GM18873 (cell line): ENCODE measurements at regions not wholly inside any gene's neighbourhood (a gene's known extent, or its start where the extent isn't known, plus 50 kb on each side); places are given as distances from the start of the nearest gene placed in this dataset.

Source experiments
- ATAC-seq: cut with Tn5 transposase; IDR thresholded peaks from one replicate; pipeline ENCODE4 v1.9.1; 2021; ENCODE audit warnings: mild to moderate bottlenecking, moderate library complexity, moderate number of reproducible peaks; ENCODE audit not compliant: unreplicated experiment, low FRiP score

GRCh38 chr18:25729072-25729471 lies 361.3 kb downstream of the SS18 start:
- ATAC-seq = no peak

- ATAC-seq = no peak
Measured at GRCh38 chr18:25727281-25727985, 363.0 kb downstream of the SS18 start.

- ATAC-seq = no peak
Measured at GRCh38 chr18:25726298-25726697, 364.1 kb downstream of the SS18 start.

GRCh38 chr18:25725501-25725900 lies 364.9 kb downstream of the SS18 start:
- no peak for ATAC-seq

GRCh38 chr18:25724997-25725396 lies 365.4 kb downstream of the SS18 start:
- ATAC-seq = no peak

GRCh38 chr18:25724121-25724520 lies 366.3 kb downstream of the SS18 start:
- ATAC-seq = no peak

GRCh38 chr18:25713103-25713502 lies 361.1 kb upstream of the ZNF521 start:
- no peak for ATAC-seq

GRCh38 chr18:25710981-25711380 lies 359.0 kb upstream of the ZNF521 start:
- no peak for ATAC-seq

- ATAC-seq = no peak
Measured at GRCh38 chr18:25705650-25706049, 353.7 kb upstream of the ZNF521 start.

- ATAC-seq = no peak
Measured at GRCh38 chr18:25704494-25704893, 352.5 kb upstream of the ZNF521 start.

GRCh38 chr18:25704071-25704470 lies 352.1 kb upstream of the ZNF521 start:
- no peak for ATAC-seq

- ATAC-seq = no peak
Measured at GRCh38 chr18:25701821-25702220, 349.9 kb upstream of the ZNF521 start.

GRCh38 chr18:25686960-25687500 lies 335.1 kb upstream of the ZNF521 start:
- no peak for ATAC-seq

- ATAC-seq = no peak
Measured at GRCh38 chr18:25685088-25685487, 333.1 kb upstream of the ZNF521 start.

GRCh38 chr18:25679491-25679890 lies 327.5 kb upstream of the ZNF521 start:
- ATAC-seq = no peak

- no peak for ATAC-seq
Measured at GRCh38 chr18:25678221-25678620, 326.3 kb upstream of the ZNF521 start.

GRCh38 chr18:25675123-25675850 lies 323.3 kb upstream of the ZNF521 start:
- ATAC-seq = no peak

GRCh38 chr18:25674183-25674582 lies 322.2 kb upstream of the ZNF521 start:
- ATAC-seq = no peak

- ATAC-seq = no peak
Measured at GRCh38 chr18:25672490-25672889, 320.5 kb upstream of the ZNF521 start.

- no peak for ATAC-seq
Measured at GRCh38 chr18:25669741-25670140, 317.8 kb upstream of the ZNF521 start.

GRCh38 chr18:25662272-25662671 lies 310.3 kb upstream of the ZNF521 start:
- no peak for ATAC-seq

- no peak for ATAC-seq
Measured at GRCh38 chr18:25661831-25662230, 309.9 kb upstream of the ZNF521 start.
